A673 (cell line): ENCODE measurements at regions not wholly inside any gene's neighbourhood (a gene's known extent, or its start where the extent isn't known, plus 50 kb on each side); places are given as distances from the start of the nearest gene placed in this dataset.

Experiments used
- BruUV-seq: library from RNA; stranded (reverse); fragments of 400-500 nt; replicated peaks from 2 replicates; lab custom pipeline; 2021; lab: Mats Ljungman, UMichigan
- CTCF ChIA-PET: fragments of 300-600 bp; sonication (Branson Sonifier 250); formaldehyde crosslinking; loops from one replicate; lab custom pipeline; 2022; ENCODE audit warnings: antibody characterized with exemption; lab: Charles Lee
- POLR2A ChIA-PET: fragments of 300-600 bp; sonication (Branson Sonifier 250); formaldehyde crosslinking; loops from one replicate; lab custom pipeline; 2022; ENCODE audit warnings: antibody characterized with exemption; ENCODE audit not compliant: low non-redundant PET; lab: Charles Lee
- DNase-seq: peaks from one replicate; pipeline ENCODE4 v3.0.0-alpha.2; 2015; ENCODE audit warnings: low spot score
- H3K27ac ChIP-seq: fragments of 200-600 bp; sonication (generic); 2 replicates; pipeline ENCODE4 v1.5.1; 2016; ENCODE audit warnings: mixed run types, low read depth, mild to moderate bottlenecking, mixed read lengths, antibody characterized with exemption, low read length; ENCODE audit not compliant: poor library complexity, severe bottlenecking
- H3K27me3 ChIP-seq: fragments of 200-600 bp; sonication (generic); replicated peaks from 2 replicates; pipeline ENCODE4 v1.6.1; 2017; ENCODE audit warnings: mixed run types, low read depth, mild to moderate bottlenecking, mixed read lengths, antibody characterized with exemption, low read length; ENCODE audit not compliant: insufficient read depth, poor library complexity
- H3K36me3 ChIP-seq: fragments of 200-600 bp; sonication (generic); 2 replicates; pipeline ENCODE4 v1.6.1; 2016; ENCODE audit warnings: mixed run types, mild to moderate bottlenecking, mixed read lengths, antibody characterized with exemption, low read length; ENCODE audit not compliant: insufficient read depth, poor library complexity, severe bottlenecking
- H3K4me1 ChIP-seq: fragments of 200-600 bp; sonication (generic); 2 replicates; pipeline ENCODE4 v1.6.1; 2017; ENCODE audit warnings: mixed run types, mild to moderate bottlenecking, mixed read lengths, antibody characterized with exemption, low read length; ENCODE audit not compliant: insufficient read depth, poor library complexity, severe bottlenecking
- H3K4me3 ChIP-seq: fragments of 200-600 bp; sonication (generic); 2 replicates; pipeline ENCODE4 v1.5.1; 2016; ENCODE audit warnings: low read depth, mixed run types, mild to moderate bottlenecking, mixed read lengths, low read length; ENCODE audit not compliant: poor library complexity, severe bottlenecking
- H3K9me3 ChIP-seq: fragments of 200-600 bp; sonication (generic); 2 replicates; pipeline ENCODE4 v1.6.1; 2016; ENCODE audit warnings: mixed run types, low read depth, mild to moderate bottlenecking, mixed read lengths, antibody characterized with exemption, low read length; ENCODE audit not compliant: poor library complexity, severe bottlenecking
- EZH2 ChIP-seq: fragments of 200-600 bp; sonication (generic); IDR thresholded peaks from 2 replicates; pipeline ENCODE4 v1.6.1; 2017; ENCODE audit warnings: borderline replicate concordance, low read depth, mild to moderate bottlenecking, mixed read lengths, antibody characterized with exemption, low read length; ENCODE audit not compliant: poor library complexity, severe bottlenecking
- intact Hi-C: fragments of 100-400 bp; cut with micrococcal nuclease; formaldehyde crosslinking; loops from one replicate; pipeline ENCODE4 v1.10.0; 2022; ENCODE audit not compliant: unreplicated experiment
- TF ChIP-seq, protein P1 (sequence below): fragments of 300-800, 200-600 bp; sonication (generic); conservative IDR thresholded peaks from 2 replicates; pipeline ENCODE4 v1.5.1; 2017; ENCODE audit warnings: low read depth, mild to moderate bottlenecking, antibody characterized with exemption, low read length, moderate library complexity, mixed read lengths

- H3K27me3 ChIP-seq: no peaks in the 10 kb centered on the region
- DNase-seq: no peak
- no peaks in the 10 kb centered on the region for H3K4me1 ChIP-seq
- ChIA-PET POLR2A (no interaction called here), CTCF (no interaction called here)
- H3K4me3 ChIP-seq: no peak overlapping the region
- TF ChIP-seq EZH2: no peak
- TF ChIP-seq, protein P1, sequence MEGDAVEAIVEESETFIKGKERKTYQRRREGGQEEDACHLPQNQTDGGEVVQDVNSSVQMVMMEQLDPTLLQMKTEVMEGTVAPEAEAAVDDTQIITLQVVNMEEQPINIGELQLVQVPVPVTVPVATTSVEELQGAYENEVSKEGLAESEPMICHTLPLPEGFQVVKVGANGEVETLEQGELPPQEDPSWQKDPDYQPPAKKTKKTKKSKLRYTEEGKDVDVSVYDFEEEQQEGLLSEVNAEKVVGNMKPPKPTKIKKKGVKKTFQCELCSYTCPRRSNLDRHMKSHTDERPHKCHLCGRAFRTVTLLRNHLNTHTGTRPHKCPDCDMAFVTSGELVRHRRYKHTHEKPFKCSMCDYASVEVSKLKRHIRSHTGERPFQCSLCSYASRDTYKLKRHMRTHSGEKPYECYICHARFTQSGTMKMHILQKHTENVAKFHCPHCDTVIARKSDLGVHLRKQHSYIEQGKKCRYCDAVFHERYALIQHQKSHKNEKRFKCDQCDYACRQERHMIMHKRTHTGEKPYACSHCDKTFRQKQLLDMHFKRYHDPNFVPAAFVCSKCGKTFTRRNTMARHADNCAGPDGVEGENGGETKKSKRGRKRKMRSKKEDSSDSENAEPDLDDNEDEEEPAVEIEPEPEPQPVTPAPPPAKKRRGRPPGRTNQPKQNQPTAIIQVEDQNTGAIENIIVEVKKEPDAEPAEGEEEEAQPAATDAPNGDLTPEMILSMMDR: no peak
- H3K27ac ChIP-seq: no peak overlapping the region
- intact Hi-C loops: no loop called here
- H3K9me3 ChIP-seq: no peaks in the 10 kb centered on the region
- no TSS peak for BruUV-seq
- no peaks in the 10 kb centered on the region for H3K36me3 ChIP-seq
Measured at GRCh38 chr4:117434424-117434823, 349.0 kb upstream of the TRAM1L1 start.

DNA sequence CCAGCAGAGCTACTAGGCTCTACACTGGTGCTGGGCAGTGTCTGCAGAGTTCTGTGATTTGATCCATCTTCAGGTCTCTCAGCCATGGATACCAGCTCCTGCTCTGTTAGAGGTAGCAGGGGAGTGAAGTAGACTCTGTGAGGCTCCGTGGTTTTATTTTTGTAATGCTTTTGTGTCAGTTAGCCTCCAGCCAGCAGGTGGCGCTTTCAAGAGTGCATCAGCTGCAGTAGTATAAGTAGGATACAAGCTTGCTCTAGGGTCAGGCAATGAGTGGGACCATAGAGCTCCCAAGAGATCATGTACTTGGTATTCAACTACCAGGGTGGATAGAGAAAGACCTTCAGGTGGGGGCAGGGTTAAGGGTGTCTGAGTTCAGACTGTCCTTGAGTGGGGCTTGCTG, 362.5 kb upstream of the TRAM1L1 start:
- intact Hi-C loops: no loop called here
- peak; percentile 40 for DNase-seq
- ChIA-PET CTCF (no interaction called here), POLR2A (no interaction called here)
- no peaks in the 10 kb centered on the region for H3K9me3 ChIP-seq
- no peaks in the 10 kb centered on the region for H3K36me3 ChIP-seq
- no peaks in the 10 kb centered on the region for H3K27me3 ChIP-seq
- H3K4me3 ChIP-seq: no peak overlapping the region
- no peak overlapping the region for H3K27ac ChIP-seq
- no peaks in the 10 kb centered on the region for H3K4me1 ChIP-seq
- TF ChIP-seq EZH2: no peak
- TF ChIP-seq, protein P1: peak; percentile 48; the same call in 1 of the 2 replicates
- BruUV-seq: no TSS peak

DNA sequence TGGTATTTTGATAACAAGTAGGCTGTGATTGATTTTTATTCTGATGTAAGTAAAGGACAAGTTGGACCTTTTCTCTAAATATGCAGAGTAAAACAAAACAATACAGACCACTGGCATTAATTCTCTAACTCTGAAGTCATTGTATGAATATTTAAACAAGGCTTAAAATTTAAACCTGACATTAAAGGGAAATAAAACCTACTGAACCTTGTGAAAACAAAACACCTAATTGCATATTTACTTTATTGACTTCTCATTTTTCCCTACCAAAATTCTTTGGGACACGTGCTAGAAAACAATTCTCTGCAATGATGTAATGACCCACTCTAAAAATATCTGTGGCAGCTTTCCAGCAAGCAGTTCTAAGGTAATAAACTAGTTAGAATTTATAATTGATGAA, 369.7 kb upstream of the TRAM1L1 start:
- Histone ChIP-seq H3K27ac (no peak overlapping the region), H3K27me3 (no peaks in the 10 kb centered on the region), H3K9me3 (no peaks in the 10 kb centered on the region), H3K4me3 (no peak overlapping the region), H3K36me3 (no peaks in the 10 kb centered on the region), H3K4me1 (no peaks in the 10 kb centered on the region)
- TF ChIP-seq, protein P1: no peak
- TF ChIP-seq EZH2: no peak
- no TSS peak for BruUV-seq
- intact Hi-C loops: no loop called here
- no peak for DNase-seq
- POLR2A ChIA-PET: no interaction called here
- CTCF ChIA-PET: no interaction called here
